NB4 (cell line): ENCODE measurements at regions not wholly inside any gene's neighbourhood (a gene's known extent, or its start where the extent isn't known, plus 50 kb on each side); places are given as distances from the start of the nearest gene placed in this dataset.

ENCODE experiments used
- POLR2A ChIP-seq: IDR thresholded peaks from 2 replicates; pipeline ENCODE4 v1.6.1; 2011; ENCODE audit warnings: mild to moderate bottlenecking; ENCODE audit not compliant: insufficient read length; ENCODE audit errors: extremely low read depth
- TF ChIP-seq, protein P1 (sequence below): IDR thresholded peaks from one replicate; pipeline ENCODE4 v1.5.1; 2012; ENCODE audit warnings: low read depth, low read length

DNA sequence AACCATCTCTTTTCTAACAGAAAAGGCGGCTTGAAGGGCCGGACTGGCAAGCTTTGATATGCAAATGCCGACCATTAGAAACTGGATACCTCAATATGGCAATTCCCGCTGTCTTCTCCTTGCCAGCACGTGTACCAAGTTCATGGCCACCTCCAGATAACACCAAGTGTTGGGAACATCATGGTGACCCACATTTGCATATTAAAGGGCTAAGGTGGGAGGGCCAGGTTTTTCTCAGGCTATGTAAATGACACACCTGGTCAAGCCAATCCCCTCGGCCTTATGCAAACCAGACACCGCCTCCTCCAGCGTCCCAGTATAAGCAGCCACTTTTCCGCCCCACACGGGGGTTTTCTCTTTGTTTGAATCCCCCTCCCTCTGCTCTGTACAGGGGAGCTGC lies 110.7 kb downstream of the DACT2 start:
- TF ChIP-seq, protein P1, sequence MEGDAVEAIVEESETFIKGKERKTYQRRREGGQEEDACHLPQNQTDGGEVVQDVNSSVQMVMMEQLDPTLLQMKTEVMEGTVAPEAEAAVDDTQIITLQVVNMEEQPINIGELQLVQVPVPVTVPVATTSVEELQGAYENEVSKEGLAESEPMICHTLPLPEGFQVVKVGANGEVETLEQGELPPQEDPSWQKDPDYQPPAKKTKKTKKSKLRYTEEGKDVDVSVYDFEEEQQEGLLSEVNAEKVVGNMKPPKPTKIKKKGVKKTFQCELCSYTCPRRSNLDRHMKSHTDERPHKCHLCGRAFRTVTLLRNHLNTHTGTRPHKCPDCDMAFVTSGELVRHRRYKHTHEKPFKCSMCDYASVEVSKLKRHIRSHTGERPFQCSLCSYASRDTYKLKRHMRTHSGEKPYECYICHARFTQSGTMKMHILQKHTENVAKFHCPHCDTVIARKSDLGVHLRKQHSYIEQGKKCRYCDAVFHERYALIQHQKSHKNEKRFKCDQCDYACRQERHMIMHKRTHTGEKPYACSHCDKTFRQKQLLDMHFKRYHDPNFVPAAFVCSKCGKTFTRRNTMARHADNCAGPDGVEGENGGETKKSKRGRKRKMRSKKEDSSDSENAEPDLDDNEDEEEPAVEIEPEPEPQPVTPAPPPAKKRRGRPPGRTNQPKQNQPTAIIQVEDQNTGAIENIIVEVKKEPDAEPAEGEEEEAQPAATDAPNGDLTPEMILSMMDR = no peak
- no peak for TF ChIP-seq POLR2A
